Neuronal stem cell (in vitro differentiated cells): ENCODE measurements at regions not wholly inside any gene's neighbourhood (a gene's known extent, or its start where the extent isn't known, plus 50 kb on each side); places are given as distances from the start of the nearest gene placed in this dataset.

ENCODE experiments used
- DNase-seq: peaks from one replicate; pipeline ENCODE4 v3.0.0-alpha.2; 2013; ENCODE audit warnings: low spot score
- H2AFZ ChIP-seq: one replicate; pipeline ENCODE4 v1.6.1; 2013; ENCODE audit warnings: mild to moderate bottlenecking, low read length, inconsistent platforms
- H2AK5ac ChIP-seq: 2 replicates; pipeline ENCODE4 v1.6.1; 2013; ENCODE audit warnings: low read depth, mild to moderate bottlenecking, inconsistent platforms, low read length, moderate library complexity, mixed read lengths
- H2BK120ac ChIP-seq: 2 replicates; pipeline ENCODE4 v1.6.1; 2013; ENCODE audit warnings: low read depth, mild to moderate bottlenecking, inconsistent platforms, low read length, moderate library complexity, mixed read lengths
- H2BK12ac ChIP-seq: one replicate; pipeline ENCODE4 v1.6.1; 2013; ENCODE audit warnings: low read length, inconsistent platforms
- H2BK15ac ChIP-seq: 2 replicates; pipeline ENCODE4 v1.6.1; 2013; ENCODE audit warnings: mild to moderate bottlenecking, low read length, inconsistent platforms, mixed read lengths
- H2BK5ac ChIP-seq: one replicate; pipeline ENCODE4 v1.6.1; 2013; ENCODE audit warnings: inconsistent platforms, mild to moderate bottlenecking, low read length, moderate library complexity
- H3K14ac ChIP-seq: one replicate; pipeline ENCODE4 v1.6.1; 2013; ENCODE audit warnings: low read length, inconsistent platforms
- H3K18ac ChIP-seq: 2 replicates; pipeline ENCODE4 v1.6.1; 2013; ENCODE audit warnings: low read length, inconsistent platforms
- H3K23ac ChIP-seq: 2 replicates; pipeline ENCODE4 v1.6.1; 2013; ENCODE audit warnings: low read depth, mild to moderate bottlenecking, mixed read lengths, low read length, inconsistent platforms; ENCODE audit not compliant: poor library complexity
- H3K27ac ChIP-seq: replicated peaks from 3 replicates; pipeline ENCODE4 v1.5.1; 2013; ENCODE audit warnings: low read length, inconsistent platforms
- H3K27me3 ChIP-seq, 3 experiments: 2 replicates each; pipeline ENCODE4 v1.6.1; 2013; ENCODE audit warnings: low read length in 3 of 3, mild to moderate bottlenecking in 2 of 3, inconsistent platforms in 1 of 3, low read depth in 1 of 3, mixed read lengths in 1 of 3, moderate library complexity in 1 of 3; ENCODE audit not compliant: control insufficient read depth in 3 of 3, insufficient read depth in 3 of 3
- H3K36me3 ChIP-seq, 2 donors: replicated peaks in 1 of 2; 2 replicates each; pipeline ENCODE4 v1.6.1; 2013; ENCODE audit warnings: low read length in 2 of 2; ENCODE audit not compliant: control insufficient read depth in 2 of 2, insufficient read depth in 2 of 2
- H3K4ac ChIP-seq: 2 replicates; pipeline ENCODE4 v1.6.1; 2013; ENCODE audit warnings: inconsistent platforms, mild to moderate bottlenecking, low read length, moderate library complexity
- H3K4me1 ChIP-seq, 2 donors: 1 replicate in 1 of 2; 2 replicates in 1 of 2; pipeline ENCODE4 v1.6.1; 2013; ENCODE audit warnings: low read length in 2 of 2, low read depth in 1 of 2; ENCODE audit not compliant: control insufficient read depth in 2 of 2, insufficient read depth in 1 of 2
- H3K4me2 ChIP-seq: one replicate; pipeline ENCODE4 v1.6.1; 2013; ENCODE audit warnings: mild to moderate bottlenecking, low read length, inconsistent platforms; ENCODE audit not compliant: insufficient read depth, poor library complexity, severe bottlenecking
- H3K4me3 ChIP-seq, 2 donors: 2 replicates each; pipeline ENCODE4 v1.5.1; 2013; ENCODE audit warnings: low read length in 2 of 2, mild to moderate bottlenecking in 2 of 2, inconsistent platforms in 1 of 2, moderate library complexity in 1 of 2
- H3K79me1 ChIP-seq: one replicate; pipeline ENCODE4 v1.6.1; 2013; ENCODE audit warnings: low read depth, mild to moderate bottlenecking, inconsistent platforms, low read length, moderate library complexity
- H3K9ac ChIP-seq: one replicate; pipeline ENCODE4 v1.6.1; 2013; ENCODE audit warnings: mild to moderate bottlenecking, low read depth, low read length, inconsistent platforms; ENCODE audit not compliant: poor library complexity
- H3K9me3 ChIP-seq, 2 donors: replicated peaks in 1 of 2; 2 replicates each; pipeline versions ENCODE3 to v1.6.1; 2013; ENCODE audit warnings: low read length in 2 of 2, mild to moderate bottlenecking in 2 of 2, inconsistent platforms in 1 of 2, low read depth in 1 of 2, mixed read lengths in 1 of 2, moderate library complexity in 1 of 2; ENCODE audit not compliant: control insufficient read depth in 2 of 2, insufficient read depth in 1 of 2
- H4K8ac ChIP-seq: one replicate; pipeline ENCODE4 v1.6.1; 2013; ENCODE audit warnings: low read depth, mild to moderate bottlenecking, inconsistent platforms, low read length, moderate library complexity
- H4K91ac ChIP-seq: one replicate; pipeline ENCODE4 v1.6.1; 2013; ENCODE audit warnings: low read length, low read depth, mild to moderate bottlenecking, inconsistent platforms; ENCODE audit not compliant: poor library complexity
- WGBS, 2 donors: extraction: QIAGEN DNeasy Blood & Tissue Kit; methylation state at CpG; one replicate each; pipeline ENCODE4 v1.1.7; 2013; ENCODE audit warnings: missing lambda C conversion rate in 2 of 2, mixed read lengths in 1 of 2; ENCODE audit not compliant: insufficient read length in 2 of 2, insufficient replicate concordance in 1 of 2; ENCODE audit errors: extremely low coverage in 2 of 2; 5-methylcytosine and 5-hydroxymethylcytosine counted together

DNA sequence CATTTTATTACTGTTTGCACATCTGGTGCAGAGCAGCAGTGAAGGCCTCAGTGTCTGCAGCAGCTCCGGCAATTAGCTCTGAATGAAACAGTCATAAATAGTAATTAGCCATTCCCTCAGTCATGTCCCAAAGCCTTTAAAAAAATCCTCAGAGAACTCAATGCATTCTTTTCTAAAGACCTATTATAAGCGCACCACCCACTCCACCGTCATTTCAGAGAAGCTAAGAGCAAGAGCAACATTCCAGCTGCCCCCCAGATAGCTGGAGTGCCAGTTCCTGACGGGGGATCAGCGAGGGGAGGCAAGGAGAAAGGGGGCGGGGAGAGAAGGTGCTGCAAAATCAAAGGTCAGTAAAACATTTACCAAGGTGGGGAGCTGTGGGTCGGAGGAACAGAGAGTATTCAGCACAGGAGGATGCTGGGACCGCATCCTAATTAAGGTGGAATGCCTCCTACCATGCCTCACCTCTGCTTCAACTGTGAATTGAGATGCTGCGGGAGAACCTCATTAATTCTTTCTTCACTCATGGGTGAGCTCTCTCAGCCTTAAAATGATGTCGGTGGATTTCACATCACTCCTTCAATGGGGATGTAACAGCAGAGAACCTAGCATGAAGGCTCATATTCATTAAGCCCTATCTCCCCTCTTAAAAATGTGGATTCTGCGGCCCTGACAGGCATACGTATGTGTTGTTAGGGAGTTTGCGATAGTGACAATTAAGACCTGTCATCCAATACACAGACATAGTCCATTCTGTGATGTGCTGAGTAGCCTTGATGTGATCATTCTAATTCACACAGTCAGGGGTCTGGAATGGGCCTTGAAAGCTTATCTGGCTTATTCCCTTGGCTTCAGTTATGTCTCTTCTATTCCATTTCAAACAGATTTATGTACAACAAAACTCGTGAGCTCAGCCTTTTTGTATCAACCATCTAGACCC lies 469.5 kb upstream of the NRSN1 start:
- Histone ChIP-seq H3K27ac (peak overlapping the region; percentile 61), H4K8ac (no peak overlapping the region), H2BK15ac (no peak overlapping the region), H3K4me1 (peaks cover 14 to 15% of the 10 kb centered on the region in 2 donors), H3K36me3 (no peaks in the 10 kb centered on the region), H3K9ac (no peak overlapping the region), H3K9me3 (no peaks in the 10 kb centered on the region), H3K4me2 (no peak overlapping the region), H2AFZ (no peak overlapping the region), H4K91ac (no peak overlapping the region), H3K79me1 (no peaks in the 10 kb centered on the region), H2BK120ac (no peak overlapping the region), H3K18ac (no peak overlapping the region), H2BK5ac (no peak overlapping the region), H3K4me3 (no peak overlapping the region), H3K14ac (no peak overlapping the region), H3K23ac (no peak overlapping the region), H3K27me3 (no peaks in the 10 kb centered on the region), H3K4ac (no peak overlapping the region), H2BK12ac (no peak overlapping the region), H2AK5ac (no peak overlapping the region)
- WGBS, 2 donors, result no CpG with 5 or more reads among the region's 14 CpGs
- peak; percentile 58 for DNase-seq

DNA sequence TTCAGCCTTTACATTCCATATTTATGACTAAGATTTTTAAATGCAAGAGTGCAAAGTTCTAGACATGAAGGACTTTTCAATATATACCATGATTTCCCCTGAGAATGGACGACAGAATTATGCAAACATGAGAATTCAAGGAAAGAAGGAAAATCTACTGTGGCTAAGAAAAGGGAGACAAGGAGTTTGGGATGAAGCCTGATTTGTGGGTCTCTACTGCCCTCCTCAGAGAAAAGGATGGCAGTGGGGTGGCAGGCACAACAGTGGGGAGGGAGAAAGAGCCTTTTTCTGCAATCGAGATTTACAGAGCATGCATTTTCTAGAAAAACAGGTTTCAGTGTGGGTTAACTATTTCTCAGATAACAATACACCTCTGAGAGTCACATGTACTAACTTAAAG lies 466.9 kb upstream of the NRSN1 start:
- no peak overlapping the region for H2BK12ac ChIP-seq
- H2AFZ ChIP-seq, result peak overlapping the region; percentile 46
- H2BK15ac ChIP-seq, result no peak overlapping the region
- peak; percentile 43 for DNase-seq
- no peak overlapping the region for H3K9ac ChIP-seq
- H3K18ac ChIP-seq, result no peak overlapping the region
- no peak overlapping the region for H3K4me3 ChIP-seq
- H3K27ac ChIP-seq, result no peak overlapping the region
- no peak overlapping the region for H3K4ac ChIP-seq
- no CpG with 5 or more reads among the region's 2 CpGs for WGBS, 2 donors
- H3K4me1 ChIP-seq, result peaks cover 14% of the 10 kb centered on the region in 2 donors
- H2BK5ac ChIP-seq, result no peak overlapping the region
- H2BK120ac ChIP-seq, result no peak overlapping the region
- H3K4me2 ChIP-seq, result no peak overlapping the region
- no peak overlapping the region for H2AK5ac ChIP-seq
- H3K14ac ChIP-seq, result no peak overlapping the region
- no peak overlapping the region for H4K91ac ChIP-seq
- H3K36me3 ChIP-seq, result no peaks in the 10 kb centered on the region
- no peaks in the 10 kb centered on the region for H3K27me3 ChIP-seq
- no peaks in the 10 kb centered on the region for H3K79me1 ChIP-seq
- H4K8ac ChIP-seq, result no peak overlapping the region
- H3K9me3 ChIP-seq, result no peaks in the 10 kb centered on the region
- no peak overlapping the region for H3K23ac ChIP-seq

DNA sequence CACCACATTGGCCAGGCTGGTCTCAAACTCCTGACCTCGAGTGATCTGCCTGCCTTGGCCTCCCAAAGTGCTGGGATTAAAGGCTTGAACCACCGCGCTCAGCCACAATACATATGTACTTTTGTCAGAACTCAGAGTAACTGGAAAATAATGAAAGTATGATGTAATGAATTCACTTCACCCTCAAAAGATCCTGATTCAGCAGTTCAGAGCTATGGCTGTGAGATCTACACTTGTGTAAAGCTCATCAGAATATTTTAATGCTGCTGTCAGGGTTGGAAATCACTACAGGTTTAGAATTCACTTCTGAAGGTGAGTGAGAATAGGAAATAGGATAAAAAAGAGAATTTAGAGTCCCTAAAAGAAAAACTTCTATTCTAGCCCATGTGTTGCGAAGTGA lies 464.5 kb upstream of the NRSN1 start:
- no peak overlapping the region for H2BK5ac ChIP-seq
- H2BK12ac ChIP-seq, result no peak overlapping the region
- H3K4me2 ChIP-seq, result no peak overlapping the region
- no peak overlapping the region for H3K27ac ChIP-seq
- no peak overlapping the region for H3K14ac ChIP-seq
- no peak overlapping the region for H2AFZ ChIP-seq
- H2AK5ac ChIP-seq, result no peak overlapping the region
- H3K79me1 ChIP-seq, result peaks cover 2% of the 10 kb centered on the region
- H3K23ac ChIP-seq, result no peak overlapping the region
- H4K91ac ChIP-seq, result no peak overlapping the region
- no peak for DNase-seq
- no peak overlapping the region for H2BK15ac ChIP-seq
- no peak overlapping the region for H3K4ac ChIP-seq
- H3K36me3 ChIP-seq, result no peaks in the 10 kb centered on the region
- no peak overlapping the region for H4K8ac ChIP-seq
- peaks cover 5 to 8% of the 10 kb centered on the region in 2 donors for H3K4me1 ChIP-seq
- no peak overlapping the region for H3K9ac ChIP-seq
- H3K18ac ChIP-seq, result no peak overlapping the region
- no peaks in the 10 kb centered on the region for H3K9me3 ChIP-seq
- no CpG with 5 or more reads among the region's 4 CpGs for WGBS, 2 donors
- H3K27me3 ChIP-seq, result no peaks in the 10 kb centered on the region
- H2BK120ac ChIP-seq, result no peak overlapping the region
- H3K4me3 ChIP-seq, result no peak overlapping the region

DNA sequence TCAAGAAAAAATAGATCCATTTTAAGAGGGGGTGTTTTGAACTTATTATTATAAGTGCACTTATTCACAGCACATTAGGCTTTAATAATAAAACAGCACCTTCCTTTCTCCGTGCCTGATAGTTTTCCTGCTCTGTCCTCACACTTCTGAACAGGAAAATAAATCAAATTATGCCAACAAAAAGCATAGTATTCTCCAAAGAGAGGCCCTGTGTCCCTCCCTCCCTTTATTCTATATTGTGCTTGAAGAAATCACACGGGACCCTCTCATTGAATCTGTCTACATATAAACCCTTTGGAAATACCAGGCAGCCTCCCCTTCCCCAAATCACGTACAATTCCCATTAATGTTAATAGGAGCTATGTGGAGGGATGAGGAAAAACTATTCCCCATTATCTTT lies 462.9 kb upstream of the NRSN1 start:
- H3K14ac ChIP-seq, result no peak overlapping the region
- H2BK5ac ChIP-seq, result no peak overlapping the region
- no peaks in the 10 kb centered on the region for H3K36me3 ChIP-seq
- no CpG with 5 or more reads among the region's 3 CpGs for WGBS, 2 donors
- no peak overlapping the region for H2AK5ac ChIP-seq
- no peak overlapping the region for H2BK12ac ChIP-seq
- H3K9ac ChIP-seq, result no peak overlapping the region
- peaks cover 0 to 8% of the 10 kb centered on the region in 2 donors for H3K9me3 ChIP-seq
- H2AFZ ChIP-seq, result no peak overlapping the region
- H3K23ac ChIP-seq, result no peak overlapping the region
- no peak overlapping the region for H3K4me3 ChIP-seq
- H3K18ac ChIP-seq, result no peak overlapping the region
- no peak overlapping the region for H3K4ac ChIP-seq
- H3K4me2 ChIP-seq, result no peak overlapping the region
- H4K91ac ChIP-seq, result no peak overlapping the region
- no peak for DNase-seq
- no peak overlapping the region for H2BK120ac ChIP-seq
- H3K79me1 ChIP-seq, result peaks cover 2% of the 10 kb centered on the region
- no peaks in the 10 kb centered on the region for H3K27me3 ChIP-seq
- H2BK15ac ChIP-seq, result no peak overlapping the region
- no peak overlapping the region for H3K27ac ChIP-seq
- peaks cover 0 to 4% of the 10 kb centered on the region in 2 donors for H3K4me1 ChIP-seq
- H4K8ac ChIP-seq, result no peak overlapping the region
